ENCODE measurements at regions not wholly inside any gene's neighbourhood (a gene's known extent, or its start where the extent isn't known, plus 50 kb on each side); places are given as distances from the start of the nearest gene placed in this dataset.

GRCh38 chr6:146990821-146991798 is 213.1 kb upstream of the STXBP5 start:
- DNase-seq = no peak

- no peak for DNase-seq
Observed at GRCh38 chr6:146997062-146997461, 207.2 kb upstream of the STXBP5 start.

GRCh38 chr6:146999766-147000165 is 204.5 kb upstream of the STXBP5 start:
- no peak for DNase-seq

GRCh38 chr6:147000545-147001488 is 203.4 kb upstream of the STXBP5 start:
- no peak for DNase-seq

- no peak for DNase-seq
Observed at GRCh38 chr6:147001621-147002020, 202.6 kb upstream of the STXBP5 start.

- no peak for DNase-seq
Observed at GRCh38 chr6:147003186-147003585, 201.0 kb upstream of the STXBP5 start.

GRCh38 chr6:147005499-147005898 is 198.7 kb upstream of the STXBP5 start:
- no peak for DNase-seq

- DNase-seq = no peak
Observed at GRCh38 chr6:147007441-147007840, 196.8 kb upstream of the STXBP5 start.

GRCh38 chr6:147009358-147009757 is 194.9 kb upstream of the STXBP5 start:
- DNase-seq = no peak

GRCh38 chr6:147015674-147016073 is 188.5 kb upstream of the STXBP5 start:
- no peak for DNase-seq

- DNase-seq = no peak
Observed at GRCh38 chr6:147016440-147016839, 187.8 kb upstream of the STXBP5 start.

- DNase-seq = no peak
Observed at GRCh38 chr6:147017153-147017552, 187.1 kb upstream of the STXBP5 start.

GRCh38 chr6:147019001-147019400 is 185.2 kb upstream of the STXBP5 start:
- DNase-seq = no peak

- no peak for DNase-seq
Observed at GRCh38 chr6:147022041-147022440, 182.2 kb upstream of the STXBP5 start.

GRCh38 chr6:147023148-147023547 is 181.1 kb upstream of the STXBP5 start:
- DNase-seq = no peak

- no peak for DNase-seq
Observed at GRCh38 chr6:147023581-147023980, 180.6 kb upstream of the STXBP5 start.

GRCh38 chr6:147029923-147030322 is 174.3 kb upstream of the STXBP5 start:
- DNase-seq = no peak

GRCh38 chr6:147033267-147033666 is 170.9 kb upstream of the STXBP5 start:
- DNase-seq = no peak

- DNase-seq = no peak
Observed at GRCh38 chr6:147035886-147036285, 168.3 kb upstream of the STXBP5 start.

GRCh38 chr6:147037881-147038280 is 166.3 kb upstream of the STXBP5 start:
- DNase-seq = no peak

GRCh38 chr6:147040121-147040910 is 163.9 kb upstream of the STXBP5 start:
- DNase-seq = no peak

GRCh38 chr6:147042679-147043078 is 161.5 kb upstream of the STXBP5 start:
- DNase-seq = no peak

GRCh38 chr6:147043994-147044477 is 160.2 kb upstream of the STXBP5 start:
- no peak for DNase-seq

All from stimulated activated CD4-positive, alpha-beta T cell treated with anti-CD3 and anti-CD28 coated beads, Interleukin-2, amount 100 ng/mL, for 24 hours (primary cell).